Ammon's horn (tissue), 1 donor: ENCODE measurements at regions not wholly inside any gene's neighbourhood (a gene's known extent, or its start where the extent isn't known, plus 50 kb on each side); places are given as distances from the start of the nearest gene placed in this dataset.

ENCODE experiments used
- DNase-seq: peaks from one replicate; pipeline ENCODE4 v3.0.0-alpha.2; 2016; ENCODE audit warnings: low spot score

GRCh38 chr10:8554574-8554973 lies 500.1 kb downstream of the GATA3 start:
- no peak for DNase-seq

DNA sequence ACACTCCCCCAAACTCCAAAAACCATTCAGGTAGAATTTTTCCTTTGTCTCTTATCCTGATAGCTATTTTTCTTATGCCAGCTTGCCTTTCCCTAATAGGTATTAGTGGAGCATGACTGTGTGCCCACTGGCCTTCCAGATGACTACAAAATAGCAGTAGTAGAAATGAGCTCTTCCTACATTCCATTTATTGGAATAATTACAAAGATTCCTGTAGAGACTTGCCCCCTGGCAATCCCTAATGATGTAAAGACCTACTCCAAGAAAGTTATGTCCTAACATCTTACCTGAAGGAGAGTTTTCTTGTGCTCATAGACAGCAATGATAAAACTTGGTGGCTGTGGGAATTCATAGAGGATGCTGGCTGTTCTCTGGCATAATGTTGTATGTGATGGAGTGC lies 501.8 kb downstream of the GATA3 start:
- no peak for DNase-seq

DNA sequence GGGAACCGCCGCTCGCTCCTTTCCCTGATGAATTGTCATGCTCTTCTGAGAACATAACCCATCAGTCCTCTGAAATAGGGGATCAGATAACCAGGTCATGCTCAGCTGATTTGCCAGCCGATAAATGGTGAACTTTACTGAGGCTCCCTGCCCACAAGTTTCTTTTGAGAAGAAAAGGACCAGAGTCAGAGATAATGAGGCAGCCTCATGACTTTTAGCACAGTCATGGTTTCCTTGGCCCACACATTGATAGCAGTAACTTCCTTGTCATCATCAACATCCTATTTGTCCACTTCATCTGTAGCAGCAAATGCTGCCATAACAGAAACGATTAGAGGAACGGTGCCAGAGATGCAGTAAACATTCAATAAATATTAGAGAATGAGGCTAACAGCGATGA lies 509.0 kb downstream of the GATA3 start:
- DNase-seq, result no peak

DNA sequence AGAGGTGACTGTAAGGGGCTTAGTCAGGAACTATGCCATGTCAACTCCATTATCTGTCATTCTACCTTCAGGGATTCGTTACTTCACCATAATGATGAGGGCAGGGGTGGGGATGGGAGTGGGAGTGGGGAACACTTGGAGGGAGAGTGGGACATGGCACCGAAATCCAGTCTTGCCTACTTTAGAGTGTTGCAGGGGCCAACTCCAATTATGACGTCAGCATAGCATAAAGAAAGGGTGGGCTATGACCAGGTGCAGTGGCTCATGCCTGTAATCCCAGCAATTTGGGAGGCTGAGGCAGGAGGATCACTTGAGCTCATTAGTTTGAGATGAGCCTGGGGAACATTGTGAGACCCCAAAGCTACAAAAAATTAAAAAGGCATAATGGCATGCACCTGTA lies 512.2 kb downstream of the GATA3 start:
- no peak for DNase-seq

GRCh38 chr10:8568401-8568800 lies 513.9 kb downstream of the GATA3 start:
- no peak for DNase-seq

- no peak for DNase-seq
Observed at GRCh38 chr10:8575620-8576019, 521.1 kb downstream of the GATA3 start.

GRCh38 chr10:8576281-8576680 lies 521.8 kb downstream of the GATA3 start:
- DNase-seq, result no peak

DNA sequence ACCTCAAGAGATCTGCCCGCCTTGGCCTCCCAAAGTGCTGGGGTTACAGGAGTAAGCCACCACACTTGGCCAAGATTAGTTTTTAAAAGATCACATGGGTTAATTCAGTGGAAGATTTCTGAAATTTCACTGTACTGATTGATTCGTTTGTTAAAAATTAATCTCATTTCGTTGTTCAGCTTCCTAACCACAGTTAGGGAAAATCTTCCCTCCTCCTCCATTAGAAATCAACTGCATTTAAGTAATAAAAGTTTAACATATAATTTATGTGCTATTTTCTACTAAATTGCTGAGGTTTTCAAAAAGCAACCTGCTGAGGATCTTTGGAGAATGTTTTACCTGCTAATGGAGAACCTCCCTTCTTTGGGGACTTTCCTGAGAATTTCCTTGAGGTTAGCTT lies 522.4 kb downstream of the GATA3 start:
- DNase-seq, result no peak

GRCh38 chr10:8577686-8578085 lies 523.2 kb downstream of the GATA3 start:
- DNase-seq, result no peak

DNA sequence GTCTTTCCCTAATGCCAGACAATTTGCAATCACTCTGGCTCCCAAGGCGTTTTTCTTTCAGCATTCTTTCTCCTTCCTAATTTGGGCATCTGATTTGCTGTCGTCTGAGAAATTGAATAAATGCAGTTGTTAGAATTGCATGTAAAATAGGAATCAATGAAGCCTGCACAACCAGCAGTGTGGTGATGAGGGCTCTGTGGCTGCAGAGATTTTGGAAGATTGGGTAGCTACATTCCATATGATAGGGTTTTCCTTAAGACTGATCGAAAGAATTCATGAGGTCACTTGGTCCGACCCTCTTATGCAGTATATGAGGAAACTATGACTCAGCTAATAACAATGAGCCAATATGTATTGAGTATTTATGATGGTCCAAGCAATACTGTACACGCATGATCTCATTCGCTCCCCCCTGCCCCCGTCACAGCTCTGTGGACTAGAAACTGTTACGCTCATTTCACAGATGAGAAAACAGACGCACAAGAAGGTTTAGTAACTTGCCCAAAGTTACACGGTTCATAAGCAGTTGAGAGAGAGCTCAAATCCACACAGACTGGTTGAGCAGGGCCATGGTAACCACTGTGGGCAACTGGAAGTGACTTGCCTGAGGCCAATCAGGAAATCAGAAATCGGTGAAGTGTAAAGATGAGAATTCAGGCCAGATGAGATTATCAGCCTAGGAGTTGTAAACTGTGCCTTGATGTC lies 527.2 kb downstream of the GATA3 start:
- no peak for DNase-seq

DNA sequence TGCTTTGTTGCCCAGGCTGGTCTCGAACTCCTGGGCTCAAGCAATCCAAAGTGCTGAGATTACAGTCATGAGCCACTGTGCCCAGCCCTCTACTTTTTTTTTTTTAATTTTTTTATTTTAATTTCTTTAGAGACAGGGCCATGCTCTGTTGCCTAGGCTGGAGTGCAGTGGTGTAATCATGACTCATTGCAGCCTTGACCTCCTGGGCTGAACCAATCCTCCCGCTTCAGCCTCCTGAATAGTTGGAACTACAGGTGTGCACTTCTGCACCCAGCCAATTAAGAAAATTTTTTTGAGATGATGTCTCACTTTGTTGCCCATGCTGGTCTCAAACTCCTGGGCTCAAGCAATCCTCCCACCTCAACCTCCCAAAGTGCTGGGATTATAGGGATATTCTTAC lies 528.6 kb downstream of the GATA3 start:
- DNase-seq, result no peak

- DNase-seq, result no peak
Observed at GRCh38 chr10:8584666-8585065, 530.2 kb downstream of the GATA3 start.

DNA sequence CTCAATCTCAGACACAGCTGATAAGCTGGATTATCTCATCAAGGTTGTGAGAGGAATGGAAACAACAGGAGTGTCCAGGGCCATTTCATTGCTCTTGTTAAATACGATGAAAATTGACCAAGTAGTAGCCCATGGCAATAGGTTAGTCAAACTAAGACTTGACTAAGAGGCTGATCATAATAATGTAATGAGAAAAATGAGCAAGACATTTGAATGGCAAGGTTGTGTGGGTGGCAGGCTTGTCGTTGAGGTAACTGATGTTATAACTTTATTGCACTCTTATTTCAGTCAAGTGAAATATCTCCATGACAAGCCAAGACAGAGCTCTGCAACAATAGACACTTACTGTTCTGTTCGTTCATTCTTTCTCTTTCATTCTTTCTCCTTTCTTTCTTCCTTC lies 532.0 kb downstream of the GATA3 start:
- no peak for DNase-seq

DNA sequence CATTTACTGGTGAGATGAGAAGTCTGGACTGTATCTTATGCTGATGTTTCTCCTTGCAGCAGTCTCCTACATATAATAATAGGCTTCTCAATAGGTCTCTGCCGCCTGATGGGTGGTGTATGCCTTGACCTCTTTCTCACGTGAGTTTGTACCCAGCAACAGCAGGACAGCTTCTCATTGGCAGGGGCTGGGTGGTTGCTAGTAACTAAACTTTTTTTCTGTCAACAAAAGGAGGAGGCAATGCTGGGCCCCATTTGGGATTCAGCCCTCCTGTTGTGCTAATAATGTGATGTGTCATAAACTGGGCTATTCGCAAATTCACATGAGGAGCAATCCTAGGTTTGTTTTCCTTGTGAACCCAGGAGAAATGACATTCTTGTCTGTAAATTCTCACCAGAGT lies 533.6 kb downstream of the GATA3 start:
- DNase-seq, result no peak

GRCh38 chr10:8590518-8590917 lies 536.0 kb downstream of the GATA3 start:
- no peak for DNase-seq

- no peak for DNase-seq
Observed at GRCh38 chr10:8591640-8592039, 537.2 kb downstream of the GATA3 start.

DNA sequence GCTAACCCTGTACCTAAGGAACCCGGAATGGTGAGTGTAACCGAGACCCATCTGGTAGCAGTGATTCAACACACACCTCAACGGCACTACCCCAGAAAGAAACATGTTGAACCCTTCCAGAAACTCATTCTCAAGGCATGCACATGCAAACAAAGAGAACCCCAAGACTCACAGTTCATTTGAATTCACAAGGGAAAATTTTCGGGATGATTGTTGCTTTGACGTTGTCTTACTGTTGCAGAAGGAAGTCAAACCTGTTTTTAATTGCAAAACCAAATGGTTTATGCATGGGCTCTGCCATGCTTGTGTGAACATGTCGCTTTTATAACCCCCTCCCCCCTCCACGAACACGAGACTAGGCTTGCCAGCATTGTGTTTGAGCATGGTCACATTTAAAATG lies 539.7 kb downstream of the GATA3 start:
- DNase-seq, result no peak

- no peak for DNase-seq
Observed at GRCh38 chr10:8594711-8595110, 540.2 kb downstream of the GATA3 start.

DNA sequence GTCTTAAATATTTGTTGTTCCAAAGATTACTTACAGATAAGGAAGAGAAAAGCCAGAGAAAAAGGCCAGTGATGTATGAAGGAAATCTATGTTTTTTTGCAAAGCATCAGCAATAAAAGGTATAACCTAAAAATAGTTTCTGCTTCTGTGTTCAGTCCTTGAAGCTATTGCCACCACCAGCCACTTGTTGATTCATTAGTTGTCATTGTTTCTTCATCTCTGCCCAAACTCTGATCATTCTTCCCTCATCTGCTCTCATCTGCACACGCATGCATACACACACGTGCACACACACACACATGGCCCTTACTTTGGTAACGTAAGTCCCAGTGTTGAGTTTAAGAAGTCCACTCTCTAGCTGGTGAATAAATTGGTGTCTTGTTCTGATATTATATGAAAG lies 540.7 kb downstream of the GATA3 start:
- DNase-seq, result no peak

DNA sequence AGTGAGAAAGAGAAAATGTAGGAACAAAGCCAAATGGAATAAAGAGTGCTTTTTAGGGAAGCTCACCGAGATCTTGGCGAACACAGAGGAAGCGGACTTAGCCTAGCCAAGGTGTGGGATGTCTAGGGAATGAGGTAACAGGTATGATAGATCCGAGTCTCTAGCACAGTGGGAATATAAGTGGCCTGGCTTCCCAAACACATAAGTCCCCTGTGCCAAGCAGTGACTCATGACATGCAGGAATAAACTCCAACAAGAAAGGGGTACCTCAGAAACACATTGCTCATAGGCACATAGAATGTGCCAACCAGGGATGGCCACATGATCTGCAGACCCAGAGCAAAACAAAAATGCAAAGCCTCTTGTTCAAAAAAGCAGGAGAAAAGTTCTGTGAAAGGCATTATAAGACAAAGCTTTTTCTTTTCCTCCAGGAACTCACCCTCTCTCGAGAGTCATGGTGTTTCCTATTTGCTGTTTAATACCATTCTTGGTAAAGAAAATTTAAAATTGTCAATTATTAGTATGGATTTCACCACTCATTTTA lies 542.5 kb downstream of the GATA3 start:
- no peak for DNase-seq

GRCh38 chr10:8600192-8600591 lies 545.7 kb downstream of the GATA3 start:
- no peak for DNase-seq

DNA sequence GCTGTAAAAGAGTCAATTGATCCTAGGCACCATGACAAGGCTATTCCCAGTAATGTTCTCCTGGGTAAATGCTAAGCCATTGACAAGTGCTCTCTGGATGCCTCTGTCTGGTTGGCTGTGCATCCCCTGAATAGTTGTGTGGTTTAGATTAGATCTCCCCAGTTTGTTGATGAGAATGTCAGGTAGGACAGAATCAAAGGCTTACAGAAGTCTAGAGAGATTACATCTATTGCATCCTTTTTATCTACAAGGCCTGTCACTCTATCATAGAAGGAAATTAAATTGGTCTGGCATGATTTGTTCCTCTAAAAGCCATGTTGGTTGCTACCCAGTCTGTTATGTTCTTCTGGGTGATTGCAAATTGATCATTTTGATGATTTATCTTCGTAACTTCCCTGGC lies 548.3 kb downstream of the GATA3 start:
- DNase-seq, result no peak

DNA sequence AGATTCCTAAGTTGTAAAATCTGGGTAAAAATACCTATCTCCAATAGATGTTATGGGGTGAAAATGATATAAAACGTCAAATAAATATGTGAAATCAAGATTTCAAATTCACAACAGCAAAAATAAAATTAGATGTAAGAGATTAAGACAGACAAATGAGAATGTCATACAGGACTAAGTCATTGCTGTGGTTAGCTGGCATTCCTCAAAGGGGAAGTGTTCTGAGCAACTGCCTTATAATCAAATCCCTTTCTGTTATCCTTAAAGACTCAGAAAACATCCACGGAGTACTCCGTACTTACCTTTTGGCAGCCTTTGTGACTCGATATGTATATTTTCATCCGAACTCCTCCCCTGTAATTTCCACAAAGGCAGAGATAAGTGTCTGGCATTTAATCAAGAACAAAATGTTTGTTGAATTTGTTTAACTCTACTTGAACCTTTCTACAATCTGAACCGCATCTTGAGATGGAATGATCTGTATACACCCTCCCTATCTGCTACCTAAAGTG lies 559.6 kb downstream of the GATA3 start:
- no peak for DNase-seq

DNA sequence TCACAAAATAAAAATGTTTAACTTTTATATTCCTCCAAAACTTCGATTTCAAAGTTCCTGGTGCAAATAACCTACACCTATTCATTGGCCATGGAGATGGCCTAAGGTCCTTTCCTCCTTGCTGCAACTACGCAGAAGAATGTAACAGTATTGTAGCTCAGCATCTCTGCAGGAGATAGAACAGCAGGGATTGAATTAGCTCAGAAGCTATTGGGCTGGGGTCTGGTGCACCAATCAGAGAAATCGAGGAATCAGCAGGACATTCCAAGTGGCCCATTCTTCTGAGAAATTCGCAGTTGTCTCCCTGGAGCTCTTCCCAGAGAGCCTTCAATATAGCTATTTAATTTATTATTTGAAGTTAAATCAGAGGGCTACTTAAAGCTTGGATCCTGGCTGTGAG lies 560.6 kb downstream of the GATA3 start:
- DNase-seq, result no peak
